Activated CD4-positive, alpha-beta T cell treated with anti-CD3 and anti-CD28 coated beads, Interleukin-2, amount 10 ng/mL, durations not matched to agents 24 days and 14 days (primary cell): ENCODE measurements at regions not wholly inside any gene's neighbourhood (a gene's known extent, or its start where the extent isn't known, plus 50 kb on each side); places are given as distances from the start of the nearest gene placed in this dataset.
"Not testable (repeated sequence)": the region's sequence is repeated elsewhere in the genome, so short reads cannot be mapped to it uniquely, and the experiment has no call there.

ENCODE experiments used
- DNase-seq: peaks from one replicate; pipeline ENCODE4 v3.0.0; 2022
- H3K27ac Mint-ChIP-seq: one replicate; pipeline ENCODE4 v1.8.0; 2022; ENCODE audit warnings: mild to moderate bottlenecking, mixed read lengths
- H3K27me3 Mint-ChIP-seq: one replicate; pipeline ENCODE4 v1.8.0; 2022; ENCODE audit warnings: mixed read lengths
- H3K36me3 Mint-ChIP-seq: one replicate; pipeline ENCODE4 v1.8.0; 2022; ENCODE audit warnings: low read depth, mild to moderate bottlenecking, mixed read lengths
- H3K4me1 Mint-ChIP-seq: one replicate; pipeline ENCODE4 v1.8.0; 2021; ENCODE audit warnings: mixed read lengths
- H3K4me3 Mint-ChIP-seq: one replicate; pipeline ENCODE4 v1.8.0; 2022; ENCODE audit warnings: mild to moderate bottlenecking, moderate library complexity, mixed read lengths
- H3K9me3 Mint-ChIP-seq: one replicate; pipeline ENCODE4 v1.8.0; 2021; ENCODE audit warnings: mixed read lengths
- intact Hi-C: fragments of 100-400 bp; cut with micrococcal nuclease; formaldehyde crosslinking; loops from one replicate; pipeline ENCODE4 v1.15.1; 2023

- Mint-ChIP-seq H3K27ac (peak overlapping the region; percentile 92), H3K4me3 (peak overlapping the region; percentile 35), H3K4me1 (peaks cover 53% of the 10 kb centered on the region), H3K27me3 (no peaks in the 10 kb centered on the region), H3K36me3 (peaks cover 11% of the 10 kb centered on the region), H3K9me3 (no peaks in the 10 kb centered on the region)
- intact Hi-C loops, result loop anchor here (10.0 kb wide), 1 partner anchor 672 kb away; no protein-coding TSS in a partner anchor
- DNase-seq, result no peak
Observed at GRCh38 chr14:71556730-71557129, 375.5 kb upstream of the RGS6 start.

- no peaks in the 10 kb centered on the region for H3K9me3 Mint-ChIP-seq
- peak overlapping the region; percentile 92 for H3K27ac Mint-ChIP-seq
- H3K4me3 Mint-ChIP-seq, result no peak overlapping the region
- H3K36me3 Mint-ChIP-seq, result peaks cover 11% of the 10 kb centered on the region
- intact Hi-C loops, result loop anchor here (10.0 kb wide), 1 partner anchor 673 kb away; no protein-coding TSS in a partner anchor
- no peak for DNase-seq
- no peaks in the 10 kb centered on the region for H3K27me3 Mint-ChIP-seq
- H3K4me1 Mint-ChIP-seq, result peaks cover 53% of the 10 kb centered on the region
Observed at GRCh38 chr14:71557351-71557750, 374.9 kb upstream of the RGS6 start.

- DNase-seq, H3K9me3 Mint-ChIP-seq, H3K4me3 Mint-ChIP-seq, H3K27me3 Mint-ChIP-seq, H3K27ac Mint-ChIP-seq: not testable (repeated sequence)
- intact Hi-C loops, result loop anchor here (10.0 kb wide), 1 partner anchor 674 kb away; no protein-coding TSS in a partner anchor
- H3K36me3 Mint-ChIP-seq, result peaks cover 11% of the 10 kb centered on the region
- peaks cover 45% of the 10 kb centered on the region for H3K4me1 Mint-ChIP-seq
Observed at GRCh38 chr14:71558943-71559342, 373.3 kb upstream of the RGS6 start.

GRCh38 chr14:71560751-71561150 lies 371.5 kb upstream of the RGS6 start:
- no peaks in the 10 kb centered on the region for H3K27me3 Mint-ChIP-seq
- intact Hi-C loops, result no loop called here
- DNase-seq, result no peak
- no peak overlapping the region for H3K4me3 Mint-ChIP-seq
- H3K4me1 Mint-ChIP-seq, result peaks cover 33% of the 10 kb centered on the region
- peak overlapping the region; percentile 19 for H3K27ac Mint-ChIP-seq
- peaks cover 15% of the 10 kb centered on the region for H3K36me3 Mint-ChIP-seq
- no peaks in the 10 kb centered on the region for H3K9me3 Mint-ChIP-seq

GRCh38 chr14:71563492-71564153 lies 368.6 kb upstream of the RGS6 start:
- peaks cover 15% of the 10 kb centered on the region for H3K4me1 Mint-ChIP-seq
- intact Hi-C loops, result no loop called here
- no peak for DNase-seq
- peaks cover 10% of the 10 kb centered on the region for H3K36me3 Mint-ChIP-seq
- H3K27ac Mint-ChIP-seq, result no peak overlapping the region
- no peaks in the 10 kb centered on the region for H3K27me3 Mint-ChIP-seq
- no peak overlapping the region for H3K4me3 Mint-ChIP-seq
- peaks cover 4% of the 10 kb centered on the region for H3K9me3 Mint-ChIP-seq

- Mint-ChIP-seq H3K27ac (no peak overlapping the region), H3K9me3 (peaks cover 4% of the 10 kb centered on the region), H3K4me3 (no peak overlapping the region), H3K36me3 (peaks cover 4% of the 10 kb centered on the region), H3K27me3 (no peaks in the 10 kb centered on the region), H3K4me1 (peaks cover 8% of the 10 kb centered on the region)
- no peak for DNase-seq
- intact Hi-C loops, result no loop called here
Observed at GRCh38 chr14:71566276-71566675, 366.0 kb upstream of the RGS6 start.

- H3K36me3 Mint-ChIP-seq, H3K9me3 Mint-ChIP-seq, DNase-seq, H3K27ac Mint-ChIP-seq, H3K4me3 Mint-ChIP-seq, intact Hi-C loops, H3K27me3 Mint-ChIP-seq: not testable (repeated sequence)
- peaks cover 13% of the 10 kb centered on the region for H3K4me1 Mint-ChIP-seq
Observed at GRCh38 chr14:71567499-71568133, 364.6 kb upstream of the RGS6 start.

GRCh38 chr14:71574976-71575375 lies 357.3 kb upstream of the RGS6 start:
- Mint-ChIP-seq H3K4me3 (no peak overlapping the region), H3K36me3 (peaks cover 5% of the 10 kb centered on the region), H3K27me3 (no peaks in the 10 kb centered on the region), H3K27ac (peak overlapping the region; percentile 34), H3K4me1 (peaks cover 13% of the 10 kb centered on the region), H3K9me3 (no peaks in the 10 kb centered on the region)
- DNase-seq, result peak; percentile 53
- intact Hi-C loops, result no loop called here

GRCh38 chr14:71576472-71576871 lies 355.8 kb upstream of the RGS6 start:
- Mint-ChIP-seq H3K36me3 (peaks cover 7% of the 10 kb centered on the region), H3K9me3 (no peaks in the 10 kb centered on the region), H3K4me1 (peaks cover 13% of the 10 kb centered on the region), H3K4me3 (no peak overlapping the region), H3K27ac (no peak overlapping the region), H3K27me3 (no peaks in the 10 kb centered on the region)
- DNase-seq, result peak; percentile 34
- intact Hi-C loops, result no loop called here

GRCh38 chr14:71579331-71579730 lies 352.9 kb upstream of the RGS6 start:
- peaks cover 16% of the 10 kb centered on the region for H3K4me1 Mint-ChIP-seq
- no peak overlapping the region for H3K4me3 Mint-ChIP-seq
- no peaks in the 10 kb centered on the region for H3K9me3 Mint-ChIP-seq
- peak; percentile 41 for DNase-seq
- H3K27me3 Mint-ChIP-seq, result no peaks in the 10 kb centered on the region
- peaks cover 11% of the 10 kb centered on the region for H3K36me3 Mint-ChIP-seq
- H3K27ac Mint-ChIP-seq, result no peak overlapping the region
- intact Hi-C loops, result no loop called here

- no peaks in the 10 kb centered on the region for H3K27me3 Mint-ChIP-seq
- H3K4me3 Mint-ChIP-seq, result no peak overlapping the region
- no peak overlapping the region for H3K27ac Mint-ChIP-seq
- no peaks in the 10 kb centered on the region for H3K9me3 Mint-ChIP-seq
- DNase-seq, result no peak
- H3K4me1 Mint-ChIP-seq, result peaks cover 24% of the 10 kb centered on the region
- intact Hi-C loops, result no loop called here
- peaks cover 21% of the 10 kb centered on the region for H3K36me3 Mint-ChIP-seq
Observed at GRCh38 chr14:71582705-71583104, 349.5 kb upstream of the RGS6 start.

- Mint-ChIP-seq H3K4me3 (no peak overlapping the region), H3K27me3 (no peaks in the 10 kb centered on the region), H3K36me3 (peaks cover 26% of the 10 kb centered on the region), H3K27ac (no peak overlapping the region), H3K4me1 (peaks cover 29% of the 10 kb centered on the region), H3K9me3 (no peaks in the 10 kb centered on the region)
- intact Hi-C loops, result no loop called here
- DNase-seq, result no peak
Observed at GRCh38 chr14:71583194-71583593, 349.0 kb upstream of the RGS6 start.

- H3K27me3 Mint-ChIP-seq, result no peaks in the 10 kb centered on the region
Observed at GRCh38 chr14:71583705-71584104, 348.5 kb upstream of the RGS6 start.

GRCh38 chr14:71585361-71585760 lies 346.9 kb upstream of the RGS6 start:
- H3K4me1 Mint-ChIP-seq, result peaks cover 40% of the 10 kb centered on the region
- no peaks in the 10 kb centered on the region for H3K9me3 Mint-ChIP-seq
- no peaks in the 10 kb centered on the region for H3K27me3 Mint-ChIP-seq
- H3K27ac Mint-ChIP-seq, result no peak overlapping the region
- H3K36me3 Mint-ChIP-seq, result peaks cover 40% of the 10 kb centered on the region
- H3K4me3 Mint-ChIP-seq, result no peak overlapping the region
- intact Hi-C loops, result no loop called here
- no peak for DNase-seq

More at GRCh38 chr14:71583705-71584104, 348.5 kb upstream of the RGS6 start:
- intact Hi-C loops, result no loop called here
- Mint-ChIP-seq H3K36me3 (peaks cover 31% of the 10 kb centered on the region), H3K9me3 (no peaks in the 10 kb centered on the region), H3K27ac (no peak overlapping the region), H3K4me3 (no peak overlapping the region), H3K4me1 (peaks cover 32% of the 10 kb centered on the region)
- DNase-seq, result no peak
